ENCODE measurements at regions not wholly inside any gene's neighbourhood (a gene's known extent, or its start where the extent isn't known, plus 50 kb on each side); places are given as distances from the start of the nearest gene placed in this dataset.

DNA sequence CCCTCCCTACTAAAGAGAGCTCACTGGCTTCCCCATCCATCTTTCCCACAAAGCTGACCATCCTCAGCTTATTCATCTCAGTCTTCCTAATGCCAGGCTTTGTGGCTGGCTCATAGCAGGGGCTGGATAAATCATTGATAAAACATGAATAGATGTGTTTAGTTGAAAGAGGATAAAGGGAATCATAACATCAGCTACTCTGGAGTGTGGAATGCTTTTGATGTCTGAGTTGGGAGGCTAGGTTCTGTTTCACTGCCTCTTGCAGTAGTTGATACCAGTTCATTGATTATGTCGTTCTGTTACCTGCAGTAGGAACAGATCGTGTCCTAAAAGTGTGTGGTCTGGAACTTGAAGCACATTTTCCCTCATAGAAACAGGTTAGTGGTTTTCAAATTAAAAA lies 66.3 kb upstream of the HK2 start:
- Mint-ChIP-seq H3K27me3 (ENCODE audit: low read depth) (peaks cover 6% of the 10 kb centered on the region), H3K27ac (no peak overlapping the region)

GRCh38 chr2:74768401-74768914 lies 65.5 kb upstream of the HK2 start:
- Mint-ChIP-seq H3K36me3 (ENCODE audit: low read depth) (no peaks in the 10 kb centered on the region), H3K27me3 (ENCODE audit: low read depth) (peaks cover 6% of the 10 kb centered on the region), H3K4me3 (no peak overlapping the region), H3K27ac (no peak overlapping the region), H3K4me1 (ENCODE audit: low read depth) (peaks cover 18% of the 10 kb centered on the region), H3K9me3 (no peaks in the 10 kb centered on the region)
- DNase-seq (ENCODE audit: low spot score), result no peak

More for the DNA sequence above, 66.3 kb upstream of the HK2 start:
- H3K4me1 Mint-ChIP-seq (ENCODE audit: low read depth), result peaks cover 18% of the 10 kb centered on the region
- no peaks in the 10 kb centered on the region for H3K9me3 Mint-ChIP-seq
- H3K36me3 Mint-ChIP-seq (ENCODE audit: low read depth), result no peaks in the 10 kb centered on the region
- H3K4me3 Mint-ChIP-seq, result no peak overlapping the region
- no peak for DNase-seq (ENCODE audit: low spot score)

GRCh38 chr2:74772046-74772445 lies 61.9 kb upstream of the HK2 start:
- H3K36me3 Mint-ChIP-seq (ENCODE audit: low read depth), result no peaks in the 10 kb centered on the region
- no peak overlapping the region for H3K27ac Mint-ChIP-seq
- H3K27me3 Mint-ChIP-seq (ENCODE audit: low read depth), result peaks cover 4% of the 10 kb centered on the region
- DNase-seq (ENCODE audit: low spot score), result no peak
- no peaks in the 10 kb centered on the region for H3K9me3 Mint-ChIP-seq
- H3K4me1 Mint-ChIP-seq (ENCODE audit: low read depth), result peaks cover 2% of the 10 kb centered on the region
- no peak overlapping the region for H3K4me3 Mint-ChIP-seq

DNA sequence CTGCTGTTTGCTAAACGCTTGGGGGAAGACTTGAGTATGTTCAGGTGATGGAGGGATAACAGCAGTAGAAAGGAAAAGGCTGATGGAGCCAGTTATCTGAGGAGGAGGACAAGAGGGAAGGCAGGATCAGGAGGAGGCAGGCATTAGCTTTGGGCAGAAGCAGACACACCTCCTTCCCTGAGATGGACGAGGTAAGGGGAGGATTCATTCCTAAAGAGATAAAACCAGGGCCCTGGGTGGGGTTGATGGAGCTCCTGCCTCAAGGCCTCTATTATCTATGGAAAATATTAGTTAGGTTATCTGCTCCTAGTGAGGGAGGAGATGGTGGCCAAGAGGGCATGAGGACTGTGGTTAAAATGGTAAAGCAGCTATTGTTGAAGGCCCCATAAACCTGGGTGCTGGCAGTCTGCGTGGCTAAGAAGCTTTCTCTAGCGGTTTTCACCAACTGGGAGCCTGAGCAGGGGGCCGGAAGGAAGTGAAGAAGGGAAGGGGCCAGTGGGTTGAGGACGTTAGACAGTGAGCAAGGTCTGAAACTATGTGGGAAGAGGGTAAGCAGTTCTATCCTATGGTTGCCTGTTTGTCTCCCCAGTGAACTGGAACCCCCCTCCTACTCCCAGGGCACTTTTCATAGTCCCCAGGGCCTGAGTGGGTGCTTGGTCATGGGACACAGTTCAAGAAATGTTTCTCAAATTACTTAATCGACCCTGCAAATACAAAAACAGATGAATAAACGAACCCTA lies 56.6 kb upstream of the HK2 start:
- H3K27ac Mint-ChIP-seq, result peak overlapping the region; percentile 83
- peak overlapping the region; percentile 67 for H3K4me3 Mint-ChIP-seq

DNA sequence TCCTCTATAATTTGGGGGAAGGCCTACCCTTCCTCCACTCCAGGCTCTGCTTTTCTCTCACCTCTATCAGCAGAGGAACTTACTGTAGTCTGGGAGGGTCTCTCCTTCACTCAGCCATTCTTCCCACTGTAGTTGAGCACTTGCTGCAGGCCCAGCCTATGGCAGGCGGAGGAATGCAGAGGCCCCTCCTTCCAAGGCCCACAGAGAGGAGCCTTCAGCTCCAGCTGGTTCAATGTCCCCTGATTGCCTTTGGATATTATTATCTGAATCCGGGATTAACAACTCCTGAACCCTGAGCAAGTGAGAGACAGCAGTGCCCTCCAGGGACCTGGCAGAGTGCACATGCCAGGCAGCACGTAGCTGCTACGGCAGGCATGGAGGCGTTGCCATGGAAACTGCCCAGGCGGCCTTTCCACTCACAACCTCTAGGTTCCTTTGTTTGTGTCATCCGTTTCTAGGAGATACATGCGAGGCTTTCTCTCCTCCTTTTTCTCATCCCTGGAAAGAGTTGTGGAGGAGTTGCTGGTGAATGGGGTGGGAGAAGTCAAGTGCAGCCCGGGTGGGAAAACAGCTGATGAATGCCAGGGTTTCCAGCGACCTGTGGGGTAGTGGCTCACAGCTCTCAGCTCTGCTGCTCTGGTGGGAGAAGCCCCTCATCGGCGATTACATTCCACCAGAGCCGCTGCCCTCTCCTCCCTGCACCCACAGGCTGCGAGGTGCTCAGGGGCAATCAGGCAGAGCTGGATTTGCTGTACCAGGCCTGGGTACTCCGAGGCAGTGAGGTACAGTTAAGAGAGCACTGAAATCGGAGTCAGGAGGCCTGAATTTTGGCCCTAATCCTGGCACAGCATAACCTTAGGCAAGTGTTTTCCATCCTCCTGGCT lies 55.3 kb upstream of the HK2 start:
- H3K4me1 Mint-ChIP-seq (ENCODE audit: low read depth), result peaks cover 28% of the 10 kb centered on the region
- no peak for DNase-seq (ENCODE audit: low spot score)
- H3K27me3 Mint-ChIP-seq (ENCODE audit: low read depth), result peaks cover 4% of the 10 kb centered on the region
- H3K4me3 Mint-ChIP-seq, result peak overlapping the region; percentile 35
- peak overlapping the region; percentile 69 for H3K27ac Mint-ChIP-seq
- H3K36me3 Mint-ChIP-seq (ENCODE audit: low read depth), result no peaks in the 10 kb centered on the region
- no peaks in the 10 kb centered on the region for H3K9me3 Mint-ChIP-seq

More for the DNA sequence above, 56.6 kb upstream of the HK2 start:
- Mint-ChIP-seq H3K9me3 (no peaks in the 10 kb centered on the region), H3K27me3 (ENCODE audit: low read depth) (no peaks in the 10 kb centered on the region), H3K36me3 (ENCODE audit: low read depth) (no peaks in the 10 kb centered on the region), H3K4me1 (ENCODE audit: low read depth) (peaks cover 28% of the 10 kb centered on the region)
- peak; percentile 26 for DNase-seq (ENCODE audit: low spot score)

DNA sequence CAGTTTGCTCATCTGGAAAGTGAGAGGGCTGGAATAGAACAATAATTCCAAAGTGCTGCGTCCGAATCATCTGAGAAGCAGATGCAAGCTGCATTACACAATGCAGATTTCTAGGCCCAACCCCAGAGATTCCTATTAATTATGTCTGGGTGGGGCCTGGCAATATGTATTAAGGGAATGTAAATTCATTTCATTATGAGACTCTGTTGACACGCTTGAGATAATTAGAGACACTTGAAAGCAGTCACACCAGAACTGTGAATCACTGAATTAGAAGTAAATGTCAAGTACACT lies 54.7 kb upstream of the HK2 start:
- H3K9me3 Mint-ChIP-seq, result no peaks in the 10 kb centered on the region
- DNase-seq (ENCODE audit: low spot score), result no peak
- H3K4me1 Mint-ChIP-seq (ENCODE audit: low read depth), result peaks cover 28% of the 10 kb centered on the region
- no peaks in the 10 kb centered on the region for H3K36me3 Mint-ChIP-seq (ENCODE audit: low read depth)
- H3K27ac Mint-ChIP-seq, result no peak overlapping the region
- H3K4me3 Mint-ChIP-seq, result no peak overlapping the region
- peaks cover 8% of the 10 kb centered on the region for H3K27me3 Mint-ChIP-seq (ENCODE audit: low read depth)

DNA sequence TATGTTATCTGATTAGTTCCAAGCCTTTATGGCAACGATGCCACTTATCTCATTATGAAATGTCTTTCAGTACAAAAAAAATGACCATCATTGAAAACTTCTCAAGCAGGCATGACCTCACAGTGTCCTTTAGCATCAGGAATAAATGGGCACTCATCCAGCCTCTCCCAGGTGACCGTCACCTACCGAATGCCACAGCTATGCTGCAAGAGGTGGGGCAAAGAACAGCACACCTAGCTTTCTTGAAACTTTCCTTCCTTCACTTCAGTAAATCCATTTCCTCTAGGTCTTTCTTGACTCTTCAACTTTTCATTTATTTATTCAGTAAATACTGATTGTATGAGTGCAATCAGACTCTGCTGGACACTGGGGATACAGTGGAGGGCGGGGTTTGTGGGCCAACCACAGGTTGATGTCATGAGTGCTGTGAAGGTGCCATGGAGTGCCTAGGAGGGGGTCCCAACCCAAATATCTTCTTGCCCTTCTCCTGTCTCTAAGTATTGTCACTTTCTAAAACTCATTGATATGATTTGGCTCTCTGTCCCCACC lies 54.3 kb upstream of the HK2 start:
- Mint-ChIP-seq H3K36me3 (ENCODE audit: low read depth) (no peaks in the 10 kb centered on the region), H3K4me3 (no peak overlapping the region), H3K27ac (no peak overlapping the region), H3K27me3 (ENCODE audit: low read depth) (peaks cover 10% of the 10 kb centered on the region), H3K4me1 (ENCODE audit: low read depth) (peaks cover 28% of the 10 kb centered on the region), H3K9me3 (no peaks in the 10 kb centered on the region)
- DNase-seq (ENCODE audit: low spot score), result no peak
